ENCODE measurements at regions not wholly inside any gene's neighbourhood (a gene's known extent, or its start where the extent isn't known, plus 50 kb on each side); places are given as distances from the start of the nearest gene placed in this dataset.

DNA sequence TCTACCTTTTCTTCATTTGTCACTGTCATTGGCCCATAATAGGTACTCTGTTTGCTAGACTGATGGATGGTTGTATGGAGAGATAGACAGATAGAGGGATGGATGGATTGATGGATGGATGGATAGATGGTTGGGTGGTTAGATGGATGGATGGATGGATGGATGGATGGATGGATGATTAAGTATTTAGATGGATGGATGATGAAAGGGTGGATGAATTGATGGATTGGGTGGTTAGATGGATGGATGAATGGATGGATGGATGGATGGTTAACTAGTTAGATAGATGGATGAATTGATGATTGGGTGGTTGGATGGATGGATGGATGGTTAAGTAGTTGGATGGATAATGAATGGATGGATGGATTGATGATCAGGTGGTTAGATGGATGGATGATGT lies 334.7 kb upstream of the AUTS2 start:
- no peaks in the 10 kb centered on the region for H3K27me3 ChIP-seq (ENCODE audit: insufficient read depth, low read length, poor library complexity)
- DNase-seq: no peak
- no peaks in the 10 kb centered on the region for H4K20me1 ChIP-seq (ENCODE audit: insufficient read depth, low read length)
- H3K79me2 ChIP-seq (ENCODE audit: insufficient read depth, low read length): no peaks in the 10 kb centered on the region
- no peak overlapping the region for H3K4me2 ChIP-seq (ENCODE audit: insufficient read depth, low read length)
- no peaks in the 10 kb centered on the region for H3K4me1 ChIP-seq (ENCODE audit: insufficient read depth, low read length)
- no peak overlapping the region for H2AFZ ChIP-seq (ENCODE audit: low read depth, low read length)
- no peaks in the 10 kb centered on the region for H3K9me3 ChIP-seq (ENCODE audit: insufficient read depth, low read length, severe bottlenecking)
- no peak overlapping the region for H3K27ac ChIP-seq (ENCODE audit: low read length)
- H3K36me3 ChIP-seq (ENCODE audit: insufficient read depth, low read length): no peaks in the 10 kb centered on the region
- no peak overlapping the region for H3K9ac ChIP-seq (ENCODE audit: low read depth, low read length)
- no peak for TF ChIP-seq EZH2 (IDR thresholded peaks at IDR 0.05; ENCODE audit: borderline replicate concordance, low read depth, low read length, severe bottlenecking)
- TF ChIP-seq, protein P1, sequence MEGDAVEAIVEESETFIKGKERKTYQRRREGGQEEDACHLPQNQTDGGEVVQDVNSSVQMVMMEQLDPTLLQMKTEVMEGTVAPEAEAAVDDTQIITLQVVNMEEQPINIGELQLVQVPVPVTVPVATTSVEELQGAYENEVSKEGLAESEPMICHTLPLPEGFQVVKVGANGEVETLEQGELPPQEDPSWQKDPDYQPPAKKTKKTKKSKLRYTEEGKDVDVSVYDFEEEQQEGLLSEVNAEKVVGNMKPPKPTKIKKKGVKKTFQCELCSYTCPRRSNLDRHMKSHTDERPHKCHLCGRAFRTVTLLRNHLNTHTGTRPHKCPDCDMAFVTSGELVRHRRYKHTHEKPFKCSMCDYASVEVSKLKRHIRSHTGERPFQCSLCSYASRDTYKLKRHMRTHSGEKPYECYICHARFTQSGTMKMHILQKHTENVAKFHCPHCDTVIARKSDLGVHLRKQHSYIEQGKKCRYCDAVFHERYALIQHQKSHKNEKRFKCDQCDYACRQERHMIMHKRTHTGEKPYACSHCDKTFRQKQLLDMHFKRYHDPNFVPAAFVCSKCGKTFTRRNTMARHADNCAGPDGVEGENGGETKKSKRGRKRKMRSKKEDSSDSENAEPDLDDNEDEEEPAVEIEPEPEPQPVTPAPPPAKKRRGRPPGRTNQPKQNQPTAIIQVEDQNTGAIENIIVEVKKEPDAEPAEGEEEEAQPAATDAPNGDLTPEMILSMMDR (IDR thresholded peaks at IDR 0.05; ENCODE audit: borderline replicate concordance, extremely low read depth, low read length, poor library complexity, severe bottlenecking): no peak
- ATAC-seq (ENCODE audit: insufficient read depth, low read depth): no peak
- no peak overlapping the region for H3K4me3 ChIP-seq (ENCODE audit: low read depth in 1 of 2, low read length in 2 of 2)

DNA sequence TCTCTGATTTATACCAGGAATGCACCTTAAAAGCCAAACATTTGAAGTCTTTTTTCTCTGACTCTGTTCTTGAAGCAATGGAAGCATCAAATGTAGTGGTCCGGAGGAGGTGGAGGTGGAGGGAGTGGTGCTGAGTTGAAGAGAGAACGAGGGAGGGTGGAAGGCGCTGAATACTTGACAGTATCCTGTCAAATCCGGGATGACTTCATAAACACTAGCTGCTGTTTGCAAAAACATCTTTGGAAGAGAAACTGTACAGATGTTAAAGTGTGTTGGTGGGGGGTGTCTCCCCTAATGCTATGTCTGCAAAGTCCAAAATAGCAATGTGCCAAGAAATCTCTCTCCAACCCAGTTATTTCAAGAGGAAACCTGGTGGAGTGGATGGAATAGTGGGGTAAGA lies 328.5 kb upstream of the AUTS2 start:
- TF ChIP-seq, protein P1 (IDR thresholded peaks at IDR 0.05; ENCODE audit: borderline replicate concordance, extremely low read depth, low read length, poor library complexity, severe bottlenecking): no peak
- TF ChIP-seq EZH2 (IDR thresholded peaks at IDR 0.05; ENCODE audit: borderline replicate concordance, low read depth, low read length, severe bottlenecking): no peak
- H3K9ac ChIP-seq (ENCODE audit: low read depth, low read length): no peak overlapping the region
- no peak overlapping the region for H3K27ac ChIP-seq (ENCODE audit: low read length)
- ATAC-seq (ENCODE audit: insufficient read depth, low read depth) (no peak), DNase-seq (no peak)
- H3K4me3 ChIP-seq (ENCODE audit: low read depth in 1 of 2, low read length in 2 of 2): no peak overlapping the region
- H3K36me3 ChIP-seq (ENCODE audit: insufficient read depth, low read length): no peaks in the 10 kb centered on the region
- no peaks in the 10 kb centered on the region for H3K9me3 ChIP-seq (ENCODE audit: insufficient read depth, low read length, severe bottlenecking)
- H3K4me1 ChIP-seq (ENCODE audit: insufficient read depth, low read length): no peaks in the 10 kb centered on the region
- H3K79me2 ChIP-seq (ENCODE audit: insufficient read depth, low read length): no peaks in the 10 kb centered on the region
- H4K20me1 ChIP-seq (ENCODE audit: insufficient read depth, low read length): no peaks in the 10 kb centered on the region
- no peaks in the 10 kb centered on the region for H3K27me3 ChIP-seq (ENCODE audit: insufficient read depth, low read length, poor library complexity)
- H3K4me2 ChIP-seq (ENCODE audit: insufficient read depth, low read length): no peak overlapping the region
- no peak overlapping the region for H2AFZ ChIP-seq (ENCODE audit: low read depth, low read length)

DNA sequence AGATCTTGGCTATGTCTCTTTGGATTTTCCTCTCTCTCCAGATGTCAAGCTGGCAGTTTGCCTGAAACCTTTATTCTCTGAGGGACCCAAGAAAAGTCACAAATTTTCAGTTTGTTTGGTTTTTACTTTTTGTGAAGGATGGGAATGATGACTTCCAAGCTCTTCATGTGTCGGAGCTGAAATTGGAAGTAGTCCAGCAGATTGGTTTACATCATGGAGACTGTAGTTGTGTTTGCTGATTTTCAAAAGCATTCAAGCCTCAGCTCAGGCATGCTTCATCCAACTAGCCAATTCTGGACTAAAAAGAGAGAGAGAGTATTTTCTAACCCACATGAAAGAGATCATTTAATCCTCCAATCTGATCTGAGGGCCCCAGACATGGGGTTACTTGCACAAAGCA lies 326.2 kb upstream of the AUTS2 start:
- H2AFZ ChIP-seq (ENCODE audit: low read depth, low read length): no peak overlapping the region
- no peak for ATAC-seq (ENCODE audit: insufficient read depth, low read depth)
- no peaks in the 10 kb centered on the region for H3K27me3 ChIP-seq (ENCODE audit: insufficient read depth, low read length, poor library complexity)
- H4K20me1 ChIP-seq (ENCODE audit: insufficient read depth, low read length): no peaks in the 10 kb centered on the region
- no peak overlapping the region for H3K4me2 ChIP-seq (ENCODE audit: insufficient read depth, low read length)
- H3K79me2 ChIP-seq (ENCODE audit: insufficient read depth, low read length): no peaks in the 10 kb centered on the region
- no peaks in the 10 kb centered on the region for H3K36me3 ChIP-seq (ENCODE audit: insufficient read depth, low read length)
- H3K4me3 ChIP-seq (ENCODE audit: low read depth in 1 of 2, low read length in 2 of 2): no peak overlapping the region
- H3K27ac ChIP-seq (ENCODE audit: low read length): no peak overlapping the region
- DNase-seq: no peak
- TF ChIP-seq, protein P1 (IDR thresholded peaks at IDR 0.05; ENCODE audit: borderline replicate concordance, extremely low read depth, low read length, poor library complexity, severe bottlenecking): no peak
- no peak for TF ChIP-seq EZH2 (IDR thresholded peaks at IDR 0.05; ENCODE audit: borderline replicate concordance, low read depth, low read length, severe bottlenecking)
- H3K9ac ChIP-seq (ENCODE audit: low read depth, low read length): no peak overlapping the region
- H3K4me1 ChIP-seq (ENCODE audit: insufficient read depth, low read length): no peaks in the 10 kb centered on the region
- H3K9me3 ChIP-seq (ENCODE audit: insufficient read depth, low read length, severe bottlenecking): no peaks in the 10 kb centered on the region

All from DND-41 (cell line).